Liver (tissue), 3 donors: ENCODE measurements at regions not wholly inside any gene's neighbourhood (a gene's known extent, or its start where the extent isn't known, plus 50 kb on each side); places are given as distances from the start of the nearest gene placed in this dataset.
"Not testable (repeated sequence)": the region's sequence is repeated elsewhere in the genome, so short reads cannot be mapped to it uniquely, and the experiment has no call there.

Source experiments
- ATF3 ChIP-seq: IDR thresholded peaks from 2 replicates; pipeline ENCODE4 v1.6.1; 2016; ENCODE audit warnings: antibody characterized with exemption
- CTCF ChIP-seq: fragments of 150-350 bp; IDR thresholded peaks from 2 replicates; pipeline ENCODE4 v1.5.1; 2017; ENCODE audit warnings: improper control_type of control experiment, low read depth, low read length; ENCODE audit not compliant: missing input control
- FOXA1 ChIP-seq: IDR thresholded peaks from 2 replicates; pipeline ENCODE4 v1.6.1; 2016; ENCODE audit warnings: antibody characterized with exemption
- GABPA ChIP-seq, 2 donors: IDR thresholded peaks in 1 of 2; conservative IDR thresholded peaks in 1 of 2; 2 replicates each; pipeline ENCODE4 v1.6.1; 2016; ENCODE audit warnings: antibody characterized with exemption in 2 of 2, mild to moderate bottlenecking in 1 of 2, moderate library complexity in 1 of 2
- HNF4G ChIP-seq: IDR thresholded peaks from 2 replicates; pipeline ENCODE4 v1.6.1; 2016; ENCODE audit warnings: antibody characterized with exemption
- JUND ChIP-seq, 2 donors: IDR thresholded peaks; 2 replicates each; pipeline ENCODE4 v1.6.1; 2016; ENCODE audit warnings: antibody characterized with exemption in 2 of 2
- MAX ChIP-seq: IDR thresholded peaks from 2 replicates; pipeline ENCODE4 v1.6.1; 2016; ENCODE audit warnings: antibody characterized with exemption
- REST ChIP-seq: IDR thresholded peaks from 2 replicates; pipeline ENCODE4 v1.6.1; 2016; ENCODE audit warnings: antibody characterized with exemption, mild to moderate bottlenecking
- SP1 ChIP-seq: IDR thresholded peaks from 2 replicates; pipeline ENCODE4 v1.6.1; 2018; ENCODE audit warnings: antibody characterized with exemption, mild to moderate bottlenecking
- TAF1 ChIP-seq: conservative IDR thresholded peaks from 2 replicates; pipeline ENCODE4 v1.6.1; 2016; ENCODE audit warnings: antibody characterized with exemption, mild to moderate bottlenecking
- TF ChIP-seq, protein P1 (sequence below): IDR thresholded peaks from 2 replicates; pipeline ENCODE4 v1.6.1; 2016; ENCODE audit warnings: antibody characterized with exemption
- donor health status: healthy.
- donor health status: healthy.

DNA sequence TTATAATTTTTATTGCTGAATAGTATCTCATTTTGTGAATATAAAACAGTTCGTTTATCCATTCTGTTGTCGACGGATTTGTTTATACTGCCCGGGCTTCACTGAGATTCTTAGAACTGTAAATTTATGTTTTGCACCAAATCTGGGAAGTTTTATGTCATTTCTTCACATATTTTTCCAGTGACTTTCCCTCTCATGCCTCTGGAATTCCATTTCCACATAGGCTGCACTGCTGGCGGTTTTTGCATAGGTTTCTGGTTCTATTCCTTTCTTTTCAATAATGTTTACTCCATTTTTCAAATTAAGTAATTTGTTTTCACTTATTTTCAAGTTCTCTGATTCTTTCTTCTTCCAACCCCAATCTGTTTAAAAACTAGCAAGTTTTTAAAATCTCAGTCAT lies 130.1 kb downstream of the NPIPB11 start:
- TF ChIP-seq CTCF; JUND (IDR thresholded peaks at IDR 0.05); REST; MAX; ATF3; GABPA (IDR thresholded peaks at IDR 0.05 in 1 of 2, conservative IDR thresholded peaks at IDR 0.05 in 1 of 2); TAF1; FOXA1; SP1; HNF4G: not testable (repeated sequence)
- TF ChIP-seq, protein P1, sequence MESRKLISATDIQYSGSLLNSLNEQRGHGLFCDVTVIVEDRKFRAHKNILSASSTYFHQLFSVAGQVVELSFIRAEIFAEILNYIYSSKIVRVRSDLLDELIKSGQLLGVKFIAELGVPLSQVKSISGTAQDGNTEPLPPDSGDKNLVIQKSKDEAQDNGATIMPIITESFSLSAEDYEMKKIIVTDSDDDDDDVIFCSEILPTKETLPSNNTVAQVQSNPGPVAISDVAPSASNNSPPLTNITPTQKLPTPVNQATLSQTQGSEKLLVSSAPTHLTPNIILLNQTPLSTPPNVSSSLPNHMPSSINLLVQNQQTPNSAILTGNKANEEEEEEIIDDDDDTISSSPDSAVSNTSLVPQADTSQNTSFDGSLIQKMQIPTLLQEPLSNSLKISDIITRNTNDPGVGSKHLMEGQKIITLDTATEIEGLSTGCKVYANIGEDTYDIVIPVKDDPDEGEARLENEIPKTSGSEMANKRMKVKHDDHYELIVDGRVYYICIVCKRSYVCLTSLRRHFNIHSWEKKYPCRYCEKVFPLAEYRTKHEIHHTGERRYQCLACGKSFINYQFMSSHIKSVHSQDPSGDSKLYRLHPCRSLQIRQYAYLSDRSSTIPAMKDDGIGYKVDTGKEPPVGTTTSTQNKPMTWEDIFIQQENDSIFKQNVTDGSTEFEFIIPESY, result not testable (repeated sequence)
